Ovary (tissue), 7 donors: ENCODE measurements at regions not wholly inside any gene's neighbourhood (a gene's known extent, or its start where the extent isn't known, plus 50 kb on each side); places are given as distances from the start of the nearest gene placed in this dataset.

ENCODE experiments used
- DNase-seq, 5 donors: peaks; one replicate each; pipeline ENCODE4 v3.0.0-alpha.2; 2019 to 2020
- H3K27ac ChIP-seq, 2 donors: fragments of 200-600 bp; one replicate each; pipeline versions ENCODE4 v1.5.1 to v1.8.0; 2019 to 2022
- H3K27me3 ChIP-seq: fragments of 200-600 bp; one replicate; pipeline ENCODE4 v1.8.0; 2022
- H3K36me3 ChIP-seq: fragments of 200-600 bp; sonication (generic); one replicate; pipeline ENCODE4 v1.5.1; 2019
- H3K4me1 ChIP-seq: one replicate; pipeline ENCODE4 v1.8.1; 2013; ENCODE audit warnings: mild to moderate bottlenecking, moderate library complexity; ENCODE audit not compliant: insufficient read depth
- H3K4me3 ChIP-seq: fragments of 200-600 bp; sonication (generic); one replicate; pipeline ENCODE4 v1.5.1; 2017
- H3K9me3 ChIP-seq, 2 donors: fragments of 200-600 bp in 1 of 2; sonication (generic) in 1 of 2; one replicate each; pipeline versions ENCODE4 v1.5.1 to v1.8.1; 2013 to 2019; ENCODE audit warnings: mild to moderate bottlenecking in 1 of 2, moderate library complexity in 1 of 2
- CTCF ChIP-seq, 3 donors: fragments of 450-650 bp in 2 of 3; fragments of 200-600 bp in 1 of 3; IDR thresholded peaks; one replicate each; pipeline versions ENCODE4 v1.5.1 to v1.8.0; 2016 to 2022; ENCODE audit warnings: antibody characterized with exemption in 3 of 3, mild to moderate bottlenecking in 1 of 3
- EP300 ChIP-seq: sonication (generic); formaldehyde crosslinking; IDR thresholded peaks from one replicate; pipeline ENCODE4 v1.6.1; 2017; ENCODE audit warnings: antibody characterized with exemption
- POLR2A ChIP-seq: fragments of 450-650 bp; IDR thresholded peaks from one replicate; pipeline ENCODE4 v1.6.1; 2017; ENCODE audit warnings: antibody characterized with exemption, mild to moderate bottlenecking, moderate library complexity
- WGBS, 3 donors: extraction: QIAGEN DNeasy Blood & Tissue Kit in 1 of 3; methylation state at CpG; one replicate each; pipeline versions ENCODE4 v1.1.5 to v1.1.7; 2013 to 2017; 5-methylcytosine and 5-hydroxymethylcytosine counted together
- intact Hi-C, 4 donors: fragments of 100-400 bp; cut with DNase I; formaldehyde crosslinking; loops; one replicate each; pipeline versions ENCODE4 v1.11.0 to v1.15.1; 2022 to 2023
- donor health status: DM: no; HTN: no; CAD: no; lungs with moderate emphysema.
- donor health status: DM: no; HTN: no; CAD: no.
- donor health status: Bipolar disorder and iron deficiency.
- donor health status: DM: no; HTN: no; CAD: no.
- donor health status: DM: yes; HTN: yes; CAD: no.

DNA sequence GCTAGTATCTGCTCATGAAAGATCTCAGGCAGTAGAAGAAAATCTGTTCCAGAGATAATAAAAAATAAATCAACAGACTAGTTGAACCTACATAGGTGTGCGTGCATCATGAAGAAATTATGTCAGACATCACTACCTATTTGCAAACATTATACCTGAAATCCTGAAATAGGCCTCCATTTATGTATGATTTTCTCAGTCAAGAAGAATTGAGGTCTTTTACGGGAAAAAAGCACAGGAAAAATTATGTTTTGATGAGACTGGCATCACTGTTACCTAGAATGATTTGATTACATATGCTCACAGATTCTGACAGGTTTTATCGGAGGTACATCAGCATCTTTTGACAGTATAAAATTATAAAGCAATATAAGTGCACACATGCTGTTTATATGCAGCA is 1570.5 kb upstream of the NUDT12 start:
- no peak overlapping the region for H3K4me3 ChIP-seq
- intact Hi-C loops: no loop called here
- H3K36me3 ChIP-seq: no peaks in the 10 kb centered on the region
- no peaks in the 10 kb centered on the region for H3K9me3 ChIP-seq
- TF ChIP-seq POLR2A (no peak), CTCF (IDR thresholded peaks at IDR 0.05) (no peak), EP300 (no peak)
- H3K27ac ChIP-seq: no peak overlapping the region
- H3K27me3 ChIP-seq: no peaks in the 10 kb centered on the region
- H3K4me1 ChIP-seq: no peaks in the 10 kb centered on the region
- DNase-seq: no peak
- 94 to 97% (median 97%) methylated on average over 3 of the region's 3 CpGs for WGBS, 3 donors

DNA sequence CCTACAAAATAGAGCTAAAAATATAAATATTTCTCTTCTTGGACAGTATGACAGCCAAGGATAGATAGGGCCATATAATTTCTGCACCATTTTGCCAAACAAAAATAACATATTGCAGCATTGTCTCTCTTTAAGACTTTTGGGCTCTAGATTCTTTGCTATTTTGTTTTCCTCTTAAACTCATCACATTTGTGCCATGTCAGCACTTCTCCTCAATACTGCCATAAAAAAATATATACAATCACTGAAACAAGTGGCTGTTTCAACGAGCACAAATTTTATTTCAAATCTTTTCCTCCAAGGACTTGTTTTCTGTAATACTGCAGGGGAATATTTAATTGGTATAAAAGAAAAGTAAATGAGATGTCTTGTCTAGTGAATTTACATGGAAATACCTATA is 1570.0 kb upstream of the NUDT12 start:
- intact Hi-C loops: no loop called here
- DNase-seq: no peak
- no peaks in the 10 kb centered on the region for H3K36me3 ChIP-seq
- 57 to 65% (median 62%) methylated on average over 1 of the region's 1 CpG for WGBS, 3 donors
- H3K4me3 ChIP-seq: no peak overlapping the region
- H3K27ac ChIP-seq: no peak overlapping the region
- H3K9me3 ChIP-seq: no peaks in the 10 kb centered on the region
- no peaks in the 10 kb centered on the region for H3K4me1 ChIP-seq
- TF ChIP-seq POLR2A (no peak), CTCF (IDR thresholded peaks at IDR 0.05) (no peak), EP300 (no peak)
- no peaks in the 10 kb centered on the region for H3K27me3 ChIP-seq

DNA sequence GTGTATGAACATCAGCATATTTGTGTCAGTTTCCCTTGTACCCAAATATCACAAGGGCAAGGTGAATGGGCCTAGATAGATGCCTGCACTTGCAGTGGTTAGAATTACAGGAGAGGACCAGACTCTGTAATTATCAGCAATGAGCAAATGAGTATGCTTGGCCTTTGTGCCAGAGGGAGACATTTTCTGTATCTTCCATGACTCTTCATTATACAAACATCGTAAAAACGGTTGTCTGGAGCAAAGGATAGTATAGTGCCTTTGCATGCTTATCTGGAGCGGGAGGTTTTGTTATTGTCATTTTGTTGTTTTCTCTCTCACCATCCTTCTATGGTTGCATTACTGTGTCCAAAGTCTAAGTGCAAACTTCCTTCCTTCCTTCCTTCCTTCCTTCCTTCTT is 1568.5 kb upstream of the NUDT12 start:
- no peaks in the 10 kb centered on the region for H3K27me3 ChIP-seq
- H3K36me3 ChIP-seq: no peaks in the 10 kb centered on the region
- WGBS, 3 donors: 91 to 95% (median 93%) methylated on average over 3 of the region's 3 CpGs
- TF ChIP-seq CTCF (IDR thresholded peaks at IDR 0.05): no peak
- no peak for TF ChIP-seq POLR2A
- no peak for DNase-seq
- no peak overlapping the region for H3K27ac ChIP-seq
- H3K4me3 ChIP-seq: no peak overlapping the region
- intact Hi-C loops: no loop called here
- no peaks in the 10 kb centered on the region for H3K9me3 ChIP-seq
- no peaks in the 10 kb centered on the region for H3K4me1 ChIP-seq

GRCh38 chr5:105101577-105101976 is 1539.0 kb upstream of the NUDT12 start:
- no peaks in the 10 kb centered on the region for H3K36me3 ChIP-seq
- intact Hi-C loops: no loop called here
- H3K27ac ChIP-seq: no peak overlapping the region
- no peaks in the 10 kb centered on the region for H3K9me3 ChIP-seq
- TF ChIP-seq CTCF (IDR thresholded peaks at IDR 0.05): no peak
- TF ChIP-seq POLR2A: no peak
- no peak for TF ChIP-seq EP300
- H3K4me3 ChIP-seq: no peak overlapping the region
- no peaks in the 10 kb centered on the region for H3K4me1 ChIP-seq
- no peak for DNase-seq
- H3K27me3 ChIP-seq: no peaks in the 10 kb centered on the region
- WGBS, 3 donors: 30 to 37% (median 32%) methylated on average over 2 of the region's 2 CpGs

- no peak for DNase-seq
- Histone ChIP-seq H3K4me3 (no peak overlapping the region), H3K27me3 (no peaks in the 10 kb centered on the region), H3K36me3 (no peaks in the 10 kb centered on the region), H3K27ac (no peak overlapping the region), H3K9me3 (no peaks in the 10 kb centered on the region), H3K4me1 (no peaks in the 10 kb centered on the region)
- TF ChIP-seq CTCF (IDR thresholded peaks at IDR 0.05): no peak
- 37 to 48% (median 47%) methylated on average over 2 of the region's 2 CpGs for WGBS, 3 donors
- intact Hi-C loops: no loop called here
These were observed 1526.4 kb upstream of the NUDT12 start for GRCh38 chr5:105088961-105089360.
